AG10803 (cell line): ENCODE measurements at regions not wholly inside any gene's neighbourhood (a gene's known extent, or its start where the extent isn't known, plus 50 kb on each side); places are given as distances from the start of the nearest gene placed in this dataset.

Experiments used
- DNase-seq: peaks from one replicate; pipeline ENCODE4 v3.0.0; 2010; ENCODE audit warnings: low read depth
- H3K4me3 ChIP-seq: 2 replicates; pipeline ENCODE4 v1.5.1; 2011; ENCODE audit warnings: mild to moderate bottlenecking, low read length, control low read depth
- TF ChIP-seq, protein P1 (sequence below): conservative IDR thresholded peaks from 2 replicates; pipeline ENCODE4 v1.5.1; 2011; ENCODE audit warnings: mild to moderate bottlenecking, low read length, control low read depth, inconsistent platforms

- TF ChIP-seq, protein P1, sequence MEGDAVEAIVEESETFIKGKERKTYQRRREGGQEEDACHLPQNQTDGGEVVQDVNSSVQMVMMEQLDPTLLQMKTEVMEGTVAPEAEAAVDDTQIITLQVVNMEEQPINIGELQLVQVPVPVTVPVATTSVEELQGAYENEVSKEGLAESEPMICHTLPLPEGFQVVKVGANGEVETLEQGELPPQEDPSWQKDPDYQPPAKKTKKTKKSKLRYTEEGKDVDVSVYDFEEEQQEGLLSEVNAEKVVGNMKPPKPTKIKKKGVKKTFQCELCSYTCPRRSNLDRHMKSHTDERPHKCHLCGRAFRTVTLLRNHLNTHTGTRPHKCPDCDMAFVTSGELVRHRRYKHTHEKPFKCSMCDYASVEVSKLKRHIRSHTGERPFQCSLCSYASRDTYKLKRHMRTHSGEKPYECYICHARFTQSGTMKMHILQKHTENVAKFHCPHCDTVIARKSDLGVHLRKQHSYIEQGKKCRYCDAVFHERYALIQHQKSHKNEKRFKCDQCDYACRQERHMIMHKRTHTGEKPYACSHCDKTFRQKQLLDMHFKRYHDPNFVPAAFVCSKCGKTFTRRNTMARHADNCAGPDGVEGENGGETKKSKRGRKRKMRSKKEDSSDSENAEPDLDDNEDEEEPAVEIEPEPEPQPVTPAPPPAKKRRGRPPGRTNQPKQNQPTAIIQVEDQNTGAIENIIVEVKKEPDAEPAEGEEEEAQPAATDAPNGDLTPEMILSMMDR = no peak
- DNase-seq = no peak
- no peak overlapping the region for H3K4me3 ChIP-seq
Observed at GRCh38 chrX:39915596-39915995, 182.2 kb downstream of the BCOR start.

- H3K4me3 ChIP-seq = no peak overlapping the region
- TF ChIP-seq, protein P1 = no peak
- no peak for DNase-seq
Observed at GRCh38 chrX:39921838-39922237, 175.9 kb downstream of the BCOR start.

DNA sequence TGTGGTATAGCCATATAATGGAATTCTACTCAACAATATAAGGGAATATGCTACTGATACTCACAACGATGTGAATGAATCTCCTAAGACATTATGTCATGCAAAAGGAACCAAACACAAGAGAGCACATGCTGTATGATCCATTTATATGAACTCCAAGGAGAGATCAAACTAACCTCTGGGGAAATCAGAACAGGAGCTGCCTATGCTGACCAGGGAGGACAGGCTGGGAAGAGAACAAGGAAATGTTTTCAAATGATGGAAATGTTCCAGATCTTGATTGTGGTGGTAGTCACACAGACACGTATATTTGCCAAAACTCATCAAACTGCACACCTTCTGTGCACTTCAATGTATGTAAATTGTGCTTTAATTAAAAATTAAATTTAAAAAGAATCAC is 175.3 kb downstream of the BCOR start:
- no peak for DNase-seq
- TF ChIP-seq, protein P1 = no peak
- no peak overlapping the region for H3K4me3 ChIP-seq

GRCh38 chrX:39922926-39923325 is 174.8 kb downstream of the BCOR start:
- no peak for DNase-seq
- no peak overlapping the region for H3K4me3 ChIP-seq
- TF ChIP-seq, protein P1 = no peak

DNA sequence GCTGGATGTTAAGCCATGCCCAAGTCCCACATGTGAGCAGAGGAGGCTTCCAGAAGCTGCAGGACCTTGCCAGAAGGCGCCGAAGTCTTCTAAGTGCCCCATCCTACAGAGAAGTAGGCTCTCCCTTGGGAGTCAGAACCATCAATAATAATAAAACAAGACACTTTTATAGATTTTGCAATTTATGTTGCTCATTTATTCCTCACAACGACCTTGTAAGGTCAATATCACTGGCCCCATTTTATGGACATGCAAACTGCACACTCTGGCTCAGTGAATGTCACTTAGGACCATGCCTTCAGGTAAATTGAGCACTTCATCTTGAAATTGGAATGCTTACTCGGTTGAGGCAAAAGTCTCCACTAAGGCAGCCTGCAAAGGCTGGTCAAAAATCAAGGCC is 170.4 kb downstream of the BCOR start:
- DNase-seq = no peak
- TF ChIP-seq, protein P1 = no peak
- H3K4me3 ChIP-seq = no peak overlapping the region

DNA sequence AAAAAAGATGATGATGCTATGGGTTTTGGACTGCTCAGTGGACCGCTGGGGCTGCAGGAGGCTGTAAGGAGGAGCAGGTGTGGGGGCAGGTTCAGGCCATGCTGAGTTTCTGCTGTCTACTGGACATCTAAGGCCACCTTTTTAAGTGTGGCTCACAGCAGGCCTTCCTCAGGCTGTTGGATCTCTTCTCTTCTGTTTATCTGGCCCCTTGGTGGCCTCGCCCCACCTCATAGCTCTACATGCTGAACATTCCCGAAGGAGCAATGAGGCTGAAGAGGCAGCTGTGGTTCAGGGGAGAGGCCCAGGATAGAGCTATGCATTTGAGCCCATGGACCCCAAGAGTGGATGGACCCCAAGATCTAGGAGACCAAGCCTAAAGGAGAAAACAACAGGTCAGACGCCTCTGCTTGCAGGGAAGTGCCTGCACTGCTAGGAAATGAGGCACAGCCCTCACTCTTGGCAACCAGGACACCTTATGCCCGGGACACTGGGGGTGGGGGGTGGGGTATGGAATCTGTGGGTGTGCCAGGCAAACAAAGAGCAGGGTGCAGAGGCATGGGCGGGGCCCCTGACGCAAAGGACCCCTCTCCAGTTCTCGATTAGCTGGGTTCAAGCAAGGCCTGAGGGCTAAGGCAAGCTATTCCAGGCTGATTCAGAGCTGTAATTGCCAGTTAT is 168.9 kb downstream of the BCOR start:
- DNase-seq = no peak
- TF ChIP-seq, protein P1 = no peak
- no peak overlapping the region for H3K4me3 ChIP-seq

DNA sequence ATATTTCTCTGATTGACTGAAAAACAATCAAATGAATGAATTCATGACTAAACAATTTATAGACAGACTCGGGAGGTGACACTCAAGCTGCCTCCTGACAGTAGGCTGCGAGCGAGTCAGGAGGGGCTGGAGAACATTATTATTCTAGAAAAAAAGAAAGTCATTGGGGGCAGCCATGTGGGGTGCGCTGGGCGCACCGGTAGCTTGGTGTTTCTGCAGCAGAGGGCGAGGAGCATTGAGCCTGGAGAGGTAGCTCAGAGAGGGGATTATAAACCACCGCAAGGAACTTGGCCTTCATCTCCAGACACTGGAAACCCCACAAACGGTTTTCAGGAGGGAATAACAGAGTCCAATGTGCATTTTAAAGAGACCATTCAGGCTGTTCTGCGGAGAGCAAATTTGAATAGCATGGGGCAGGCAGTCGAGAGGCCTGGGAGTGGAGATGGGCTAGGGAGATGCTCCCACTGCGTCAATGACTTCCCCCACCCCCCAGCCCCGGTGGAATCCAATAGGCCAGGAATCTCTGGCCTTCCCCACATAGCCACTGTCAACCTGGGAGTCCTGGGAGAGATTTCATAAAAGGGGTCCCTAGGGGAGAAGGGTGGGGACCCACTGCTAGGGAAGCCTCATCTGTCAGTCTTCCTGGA is 168.3 kb downstream of the BCOR start:
- TF ChIP-seq, protein P1 = no peak
- no peak for DNase-seq
- no peak overlapping the region for H3K4me3 ChIP-seq
